ENCODE measurements at regions not wholly inside any gene's neighbourhood (a gene's known extent, or its start where the extent isn't known, plus 50 kb on each side); places are given as distances from the start of the nearest gene placed in this dataset.

DNA sequence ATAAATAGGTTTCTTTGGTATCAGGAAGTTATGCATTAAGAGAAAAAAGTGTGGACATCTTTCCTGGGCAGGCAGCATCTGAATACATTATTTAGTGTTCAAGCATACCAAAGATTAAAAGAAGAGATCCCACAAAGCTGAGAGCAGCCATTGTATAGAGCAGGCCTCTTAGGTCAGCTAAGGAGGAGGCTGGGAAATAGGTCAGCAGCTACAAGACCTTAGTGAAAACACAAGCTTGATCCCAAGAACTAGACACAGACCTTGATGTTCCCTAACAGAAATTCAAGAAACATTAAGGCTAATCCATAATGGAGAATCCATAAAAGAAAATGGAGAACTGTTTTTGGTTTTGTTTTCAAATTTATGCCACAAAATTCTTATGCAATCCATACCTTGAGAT is 135.3 kb upstream of the DPT start:
- in situ Hi-C loops (cut with HindIII; ENCODE audit: low sequenced_read_pairs) = loop anchor here (5.0 kb wide), 1 partner anchor 62 kb away; no protein-coding TSS in a partner anchor

DNA sequence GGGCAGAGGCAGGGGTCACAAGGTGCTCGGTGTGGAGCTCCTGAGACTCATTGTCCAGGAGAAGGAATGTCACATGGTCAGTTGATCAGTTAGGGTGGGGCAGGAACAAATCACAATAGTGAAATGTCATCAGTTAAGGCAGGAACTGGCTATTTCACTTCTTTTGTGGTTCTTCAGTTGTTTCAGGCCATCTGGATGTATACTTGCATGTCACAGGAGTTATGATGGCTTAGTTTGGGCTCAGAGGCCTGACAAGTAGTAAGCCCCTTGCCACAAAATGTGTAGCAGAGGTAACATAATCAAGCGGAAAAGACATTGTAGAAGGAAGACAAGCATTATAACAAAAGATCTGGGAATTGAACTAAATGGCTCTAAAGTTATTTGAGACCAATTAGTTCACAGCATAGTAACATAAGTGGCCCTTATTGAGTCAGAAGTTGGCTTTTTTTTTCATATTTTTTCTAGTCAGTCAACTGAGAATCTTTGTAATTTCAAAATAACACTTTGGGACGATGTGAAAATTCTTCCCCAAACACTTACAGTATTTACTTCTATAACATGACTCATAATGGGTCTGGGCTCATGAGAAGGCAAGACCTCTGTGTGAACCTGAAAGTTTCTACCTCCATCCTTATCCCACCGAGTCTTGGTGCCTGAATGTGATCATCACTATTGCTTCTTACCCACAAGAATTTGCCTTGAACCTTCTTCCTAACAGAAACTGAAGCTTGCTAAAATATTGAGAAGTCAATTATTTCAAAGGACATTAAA is 137.0 kb upstream of the DPT start:
- in situ Hi-C loops (cut with HindIII; ENCODE audit: low sequenced_read_pairs) = no loop called here

DNA sequence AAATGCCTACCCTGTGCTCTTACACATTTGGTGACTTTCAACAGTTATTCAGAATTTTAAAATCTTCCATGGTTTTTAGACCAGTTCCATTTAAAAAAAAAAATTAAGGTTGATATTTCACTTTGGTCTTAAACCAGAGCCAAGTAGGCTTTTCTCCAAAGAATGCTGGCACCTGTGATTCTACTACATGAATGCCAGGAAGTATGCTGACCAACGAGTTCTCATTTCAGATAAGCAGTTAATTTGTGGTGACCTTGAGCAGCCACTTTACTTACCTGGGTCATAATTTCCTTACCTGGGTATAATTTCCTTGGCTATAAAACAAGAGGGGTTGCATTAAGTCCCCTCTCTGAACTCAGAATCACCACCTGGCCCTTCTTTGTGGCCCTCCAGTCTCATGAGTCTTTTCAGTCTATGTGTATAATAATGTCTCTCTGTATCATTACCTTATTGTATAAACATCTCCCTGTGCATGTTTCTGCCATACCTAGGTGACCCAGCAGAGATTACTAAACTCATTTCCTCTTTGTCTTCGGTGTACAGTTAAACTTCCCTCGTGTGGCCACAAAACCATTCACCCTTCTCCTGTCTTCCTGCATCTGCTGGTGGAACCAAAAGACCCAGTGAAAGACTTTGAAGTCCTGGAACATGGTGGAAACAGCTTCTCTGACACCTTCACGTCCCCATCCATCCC is 139.1 kb upstream of the DPT start:
- in situ Hi-C loops (cut with HindIII; ENCODE audit: low sequenced_read_pairs) = no loop called here

DNA sequence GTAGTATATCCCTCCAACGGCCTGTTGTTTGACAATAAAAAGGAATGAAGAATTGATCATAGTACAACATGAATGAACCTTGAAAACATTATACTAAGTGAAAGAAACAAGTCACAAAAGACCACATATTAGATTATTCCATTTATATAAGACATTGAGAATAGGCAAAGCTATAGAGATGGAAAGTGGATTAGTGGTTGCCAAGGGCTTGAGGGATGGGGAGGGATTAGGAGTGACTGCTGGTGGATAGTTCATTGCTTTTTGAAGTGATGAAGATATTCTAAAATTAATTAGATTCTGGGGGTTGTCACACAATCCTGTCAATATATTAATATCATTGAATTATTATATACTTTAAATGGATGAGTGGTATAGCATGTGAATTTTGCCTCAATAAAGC is 142.5 kb upstream of the DPT start:
- in situ Hi-C loops (cut with HindIII; ENCODE audit: low sequenced_read_pairs) = no loop called here

DNA sequence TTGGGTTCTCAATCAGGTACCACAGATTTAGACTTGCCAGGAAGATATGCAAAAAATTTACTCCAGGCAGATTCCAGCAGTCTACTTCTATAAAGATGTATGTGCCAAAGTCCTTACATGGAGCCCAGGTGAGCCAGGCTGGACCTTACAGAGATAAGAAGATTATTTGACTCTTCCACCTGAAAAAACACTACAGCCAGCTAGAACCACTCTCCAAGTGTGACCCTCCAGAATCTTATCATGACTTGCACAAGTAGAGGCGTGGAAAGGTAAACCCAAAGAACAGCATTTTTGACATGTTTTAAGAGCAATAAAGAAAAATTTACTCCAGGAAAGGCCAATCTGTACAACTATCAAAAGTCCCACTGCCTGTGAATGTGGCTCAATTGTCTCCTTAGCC is 146.8 kb upstream of the DPT start:
- in situ Hi-C loops (cut with HindIII; ENCODE audit: low sequenced_read_pairs) = no loop called here

DNA sequence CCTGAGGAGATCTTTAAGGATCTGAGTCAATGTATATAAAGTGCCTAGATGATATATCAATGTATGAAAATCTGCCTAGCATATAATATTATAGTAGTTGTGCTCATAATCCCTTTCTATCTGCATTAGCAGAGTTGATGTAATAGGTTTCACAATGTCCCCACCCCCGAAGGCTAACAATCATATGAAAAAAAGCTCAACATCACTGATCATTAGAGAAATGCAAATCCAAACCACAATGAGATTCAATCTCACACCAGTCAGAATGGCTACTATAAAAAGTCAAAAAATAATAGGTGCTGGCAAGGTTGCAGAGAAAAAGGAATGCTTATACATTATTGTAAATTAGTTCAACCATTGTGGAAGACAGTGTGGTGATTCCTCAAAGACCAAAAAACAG is 147.8 kb upstream of the DPT start:
- in situ Hi-C loops (cut with HindIII; ENCODE audit: low sequenced_read_pairs) = no loop called here

DNA sequence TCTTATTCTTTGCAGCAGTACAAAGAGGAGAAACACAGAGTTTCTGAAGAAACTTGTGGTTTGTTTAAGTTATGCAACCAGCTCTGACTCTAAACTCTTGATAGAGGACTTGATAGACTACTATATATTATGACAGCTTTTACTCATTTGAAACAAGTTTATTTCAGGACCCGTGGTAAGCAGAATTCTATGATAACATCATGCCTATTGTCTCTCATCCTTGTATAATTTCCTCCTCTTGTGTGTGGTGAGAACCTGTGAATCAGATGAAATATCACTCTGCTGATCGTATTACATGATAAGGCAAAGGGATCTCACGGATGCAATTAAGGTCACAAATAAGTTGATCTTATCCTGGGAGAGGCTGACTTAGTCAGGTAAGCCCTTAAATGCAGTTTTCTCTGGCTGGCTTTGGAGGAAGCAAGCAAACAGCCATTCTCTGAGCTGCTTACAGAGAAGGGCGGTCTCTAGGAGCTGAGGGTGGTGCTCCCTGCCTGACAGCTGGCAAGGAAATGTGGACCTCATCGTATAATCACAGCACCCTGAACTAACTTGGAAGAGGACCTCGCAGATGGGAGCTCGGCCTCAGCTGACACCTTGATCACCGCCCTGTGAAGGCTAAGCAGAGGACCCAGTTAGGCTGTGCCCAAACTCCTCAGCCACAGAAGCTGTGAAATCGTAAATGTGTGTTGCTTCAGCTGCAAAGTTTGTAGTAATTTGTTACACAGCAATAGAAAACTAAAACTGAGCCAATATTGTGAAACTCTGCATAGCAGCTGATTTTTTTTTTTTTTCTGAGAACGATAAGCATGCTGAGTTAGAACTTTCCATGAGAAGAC is 151.1 kb upstream of the DPT start:
- in situ Hi-C loops (cut with HindIII; ENCODE audit: low sequenced_read_pairs) = no loop called here

DNA sequence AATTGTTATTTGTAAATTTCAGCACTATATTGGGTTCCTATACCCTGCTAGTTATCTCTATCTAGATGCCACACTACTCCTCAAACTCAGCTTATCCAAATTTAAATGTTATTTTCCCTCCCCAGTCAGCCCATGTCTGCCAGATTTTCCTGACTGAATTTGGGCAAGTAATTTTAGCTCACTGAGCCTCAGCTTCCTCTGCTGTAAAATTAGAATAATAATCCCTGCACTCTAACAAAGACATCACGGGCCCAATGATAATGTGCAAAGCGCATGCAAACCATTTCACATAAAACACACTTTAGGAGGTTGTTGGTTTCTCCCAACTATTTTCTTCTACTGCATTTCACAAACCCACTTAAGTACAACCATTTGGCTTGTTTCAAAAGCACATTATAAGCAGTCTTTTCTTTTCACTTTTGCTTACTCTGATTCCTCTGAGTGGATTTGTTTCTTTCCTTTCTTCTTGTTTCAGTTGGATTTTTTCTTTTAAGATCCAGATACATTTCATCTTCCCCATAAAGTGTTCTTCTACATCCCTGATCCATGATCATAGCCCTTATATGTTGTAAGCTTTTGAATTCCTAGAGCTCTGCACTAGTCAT is 152.8 kb upstream of the DPT start:
- in situ Hi-C loops (cut with HindIII; ENCODE audit: low sequenced_read_pairs) = no loop called here

DNA sequence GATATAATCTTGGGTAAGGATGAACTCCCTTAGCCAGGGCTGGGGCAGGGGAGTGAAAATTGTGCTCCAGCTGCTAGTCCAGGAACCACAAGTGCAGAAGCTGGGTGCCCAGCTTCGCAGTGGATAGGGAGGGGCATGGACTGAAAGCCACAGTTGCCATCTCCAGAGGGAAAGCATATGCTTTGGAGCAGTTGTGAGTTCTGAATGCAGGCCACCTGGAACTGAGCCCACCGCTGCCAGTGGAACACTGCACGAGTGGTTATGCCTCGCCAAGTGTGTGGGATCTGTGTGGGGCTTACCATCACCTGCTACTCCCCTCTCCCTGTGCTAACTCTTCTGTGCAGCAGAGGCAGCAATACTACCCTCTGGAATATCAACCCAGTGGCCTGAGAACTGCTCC is 158.4 kb upstream of the DPT start:
- in situ Hi-C loops (cut with HindIII; ENCODE audit: low sequenced_read_pairs) = no loop called here

DNA sequence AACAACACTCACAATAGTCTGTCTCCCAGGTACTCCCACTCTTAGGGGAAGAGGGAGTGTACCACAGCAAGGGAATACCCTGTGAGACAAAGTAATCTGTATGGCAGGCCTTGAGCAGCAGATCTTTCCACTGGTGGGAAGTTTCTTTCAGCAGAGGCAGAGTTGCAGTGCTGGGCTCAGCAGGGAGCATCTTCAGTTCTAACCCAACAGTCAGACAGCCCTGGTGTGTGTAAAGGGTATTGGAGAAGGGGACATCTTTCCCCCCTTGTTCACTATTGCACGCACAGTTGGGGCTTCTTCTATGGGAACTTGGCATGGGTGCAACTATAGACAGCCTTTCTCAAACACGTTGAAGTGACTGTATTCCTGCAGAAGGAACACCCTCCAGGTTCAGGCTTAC is 159.4 kb upstream of the DPT start:
- in situ Hi-C loops (cut with HindIII; ENCODE audit: low sequenced_read_pairs) = no loop called here

DNA sequence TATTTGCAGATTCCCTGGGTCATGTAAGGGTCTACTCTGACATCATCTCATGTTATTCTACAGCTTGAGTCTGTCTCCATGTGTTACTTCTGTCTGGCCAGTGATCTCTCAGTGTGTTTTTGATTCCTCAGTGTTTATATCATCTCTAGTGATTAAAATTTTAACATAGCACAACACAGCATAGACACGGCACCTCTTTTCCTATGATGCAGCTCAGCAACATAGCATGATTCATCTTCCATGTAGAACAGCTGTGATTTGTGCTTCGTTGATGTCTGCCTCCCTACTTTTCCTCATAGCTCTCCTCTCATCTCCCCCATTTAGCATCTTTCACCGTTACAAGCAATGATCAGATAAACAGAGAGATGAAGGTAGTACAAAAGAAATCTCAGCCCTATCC is 163.9 kb upstream of the DPT start:
- in situ Hi-C loops (cut with HindIII; ENCODE audit: low sequenced_read_pairs) = no loop called here

DNA sequence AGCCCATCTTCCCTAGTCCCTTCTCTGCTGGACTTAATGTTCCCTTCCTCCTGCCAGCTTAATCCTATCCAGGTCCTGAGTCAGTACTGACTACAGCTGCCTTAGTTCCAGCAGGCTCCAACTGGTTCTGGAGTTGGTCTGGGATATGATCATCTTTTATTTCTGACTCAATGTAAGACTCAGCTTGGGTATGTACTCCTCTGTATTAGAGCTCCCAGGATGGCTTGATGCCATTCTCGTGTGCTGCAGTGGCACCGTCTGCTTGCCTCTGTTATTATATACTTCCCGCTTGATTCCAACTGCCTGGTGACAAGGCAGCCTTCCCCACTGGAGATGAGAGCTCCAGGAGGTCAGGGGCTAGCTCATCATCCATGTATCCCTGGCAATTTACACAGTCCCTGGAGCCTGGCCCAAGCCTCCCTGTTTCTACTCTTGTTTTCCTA is 164.4 kb upstream of the DPT start:
- in situ Hi-C loops (cut with HindIII; ENCODE audit: low sequenced_read_pairs) = no loop called here

DNA sequence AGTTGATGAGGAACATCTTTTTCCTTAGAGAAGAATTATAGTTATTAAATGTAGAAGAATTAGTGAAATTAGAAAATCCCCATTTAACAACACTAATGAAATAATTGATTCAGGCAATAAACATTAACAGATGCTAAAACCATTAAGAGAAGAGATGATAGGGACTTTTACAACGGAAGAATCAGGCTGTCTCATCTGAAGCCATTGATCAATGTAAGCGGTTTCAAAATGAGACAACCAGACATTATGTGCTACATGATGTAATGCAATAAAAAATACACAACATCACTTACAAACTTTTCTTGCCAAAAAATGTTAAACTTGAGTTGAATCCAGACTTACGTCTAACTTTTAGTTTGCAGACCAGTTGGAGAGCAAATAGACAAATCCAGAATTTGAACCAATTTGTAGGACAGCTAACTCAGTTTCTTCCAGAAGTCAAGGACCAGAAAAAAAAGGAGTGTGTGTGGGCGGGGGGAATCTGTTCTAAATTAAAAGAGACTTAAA is 165.4 kb upstream of the DPT start:
- in situ Hi-C loops (cut with HindIII; ENCODE audit: low sequenced_read_pairs) = no loop called here

DNA sequence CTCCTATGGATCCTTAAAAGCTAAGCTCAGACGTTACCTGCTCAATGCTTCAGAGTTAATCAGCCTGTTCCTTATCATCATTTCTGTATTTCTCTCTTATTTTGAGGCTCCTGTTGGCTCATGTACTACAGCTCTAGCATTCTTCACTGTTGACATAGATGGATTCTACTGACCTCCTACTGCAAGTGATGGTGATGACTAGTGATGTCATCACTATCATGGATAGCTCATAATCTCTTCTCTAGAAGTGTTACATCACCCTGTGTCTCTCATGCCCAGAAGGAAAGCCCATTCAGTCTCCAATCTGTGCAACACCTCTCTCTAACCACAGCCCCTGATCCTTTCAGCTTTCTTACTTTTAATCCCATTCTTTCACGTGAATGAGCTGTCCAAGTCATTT is 168.2 kb upstream of the DPT start:
- in situ Hi-C loops (cut with HindIII; ENCODE audit: low sequenced_read_pairs) = no loop called here

DNA sequence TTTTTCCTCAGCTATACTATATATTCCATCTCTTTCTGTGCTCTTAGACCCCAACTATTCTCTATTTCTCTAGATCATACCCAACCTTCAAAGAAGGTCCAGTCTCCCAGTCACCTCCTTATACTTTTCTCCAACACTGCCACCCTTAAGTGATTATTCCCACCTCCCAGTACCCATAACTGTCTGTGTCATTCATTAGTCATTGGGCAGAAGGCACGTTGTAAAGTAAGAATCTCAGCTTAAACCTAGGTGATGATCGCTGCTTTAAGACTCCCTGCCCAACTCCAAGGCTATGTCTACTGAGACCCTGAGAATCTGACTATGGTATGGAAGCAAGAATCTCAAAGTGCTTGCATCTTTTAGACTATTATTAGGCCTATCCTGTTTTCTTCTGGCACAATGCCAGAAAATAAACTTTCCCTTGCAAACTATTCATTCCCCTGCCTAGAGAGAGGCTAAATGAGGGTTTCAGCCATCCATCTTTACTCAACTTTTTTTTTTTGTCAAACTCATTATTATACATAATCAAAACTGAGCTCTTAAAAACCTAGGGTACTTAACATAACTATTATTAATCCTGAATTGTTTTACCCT is 174.3 kb upstream of the DPT start:
- in situ Hi-C loops (cut with HindIII; ENCODE audit: low sequenced_read_pairs) = loop anchor here (5.0 kb wide), 1 partner anchor 81 kb away; no protein-coding TSS in a partner anchor

DNA sequence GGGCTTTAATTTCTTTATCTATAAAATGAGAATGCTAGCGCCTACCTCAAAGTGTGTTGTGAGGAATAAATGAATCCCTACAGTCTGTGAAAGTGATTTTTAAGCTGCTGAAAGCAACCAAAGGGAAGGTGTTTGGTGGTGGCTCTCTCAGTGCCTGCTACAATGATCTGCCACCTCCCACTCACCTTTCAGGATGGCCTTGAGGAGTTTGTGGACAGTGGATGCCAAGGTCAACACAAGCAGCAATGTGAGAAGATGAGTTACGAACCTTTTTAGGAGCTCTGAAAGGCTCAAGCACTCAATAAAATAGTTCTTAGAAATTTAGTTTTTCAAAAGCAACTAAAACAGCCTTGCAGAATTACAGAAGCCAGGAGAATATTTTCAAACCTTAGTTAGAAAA is 176.6 kb upstream of the DPT start:
- in situ Hi-C loops (cut with HindIII; ENCODE audit: low sequenced_read_pairs) = loop anchor here (5.0 kb wide), 1 partner anchor 42 kb away; no protein-coding TSS in a partner anchor

DNA sequence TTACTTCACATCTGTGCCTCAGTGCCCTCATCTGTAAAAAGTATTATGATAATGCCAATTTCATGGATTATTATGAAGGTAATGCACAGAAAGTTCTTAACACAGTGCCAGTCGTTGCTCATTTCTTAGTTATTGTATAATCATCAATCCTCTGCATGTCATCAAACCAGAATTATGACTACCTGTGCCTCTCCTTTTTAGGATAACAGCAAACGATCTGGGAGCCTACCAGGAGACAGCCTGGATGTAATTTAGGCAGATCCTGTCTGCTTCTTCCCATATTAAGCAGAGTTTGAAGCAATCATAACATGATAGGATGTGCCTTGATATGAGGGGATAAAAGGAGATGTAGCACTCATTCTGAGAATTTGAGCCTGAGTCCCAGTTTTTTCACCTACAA is 177.4 kb upstream of the DPT start:
- in situ Hi-C loops (cut with HindIII; ENCODE audit: low sequenced_read_pairs) = loop anchor here (5.0 kb wide), 1 partner anchor 41 kb away; no protein-coding TSS in a partner anchor

DNA sequence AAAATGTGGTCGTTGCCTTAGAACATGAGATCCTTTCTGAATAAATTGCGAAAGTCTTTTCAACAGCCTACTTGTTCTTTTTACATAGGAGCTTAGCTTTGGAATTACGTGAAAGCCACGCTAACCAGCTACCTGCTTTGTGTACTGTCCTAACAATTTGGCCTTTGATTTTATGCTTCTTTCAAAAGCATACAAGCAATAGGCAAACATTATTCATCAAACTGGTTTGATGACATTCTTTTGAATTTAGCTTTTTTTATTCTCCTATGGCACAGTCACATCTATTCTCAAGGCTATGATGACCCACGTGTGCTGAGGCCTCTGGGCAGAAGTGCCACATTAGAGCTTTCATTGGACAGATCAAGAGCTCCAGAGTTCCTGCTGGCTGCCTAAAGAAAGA is 178.0 kb upstream of the DPT start:
- in situ Hi-C loops (cut with HindIII; ENCODE audit: low sequenced_read_pairs) = loop anchor here (5.0 kb wide), 1 partner anchor 40 kb away; no protein-coding TSS in a partner anchor

DNA sequence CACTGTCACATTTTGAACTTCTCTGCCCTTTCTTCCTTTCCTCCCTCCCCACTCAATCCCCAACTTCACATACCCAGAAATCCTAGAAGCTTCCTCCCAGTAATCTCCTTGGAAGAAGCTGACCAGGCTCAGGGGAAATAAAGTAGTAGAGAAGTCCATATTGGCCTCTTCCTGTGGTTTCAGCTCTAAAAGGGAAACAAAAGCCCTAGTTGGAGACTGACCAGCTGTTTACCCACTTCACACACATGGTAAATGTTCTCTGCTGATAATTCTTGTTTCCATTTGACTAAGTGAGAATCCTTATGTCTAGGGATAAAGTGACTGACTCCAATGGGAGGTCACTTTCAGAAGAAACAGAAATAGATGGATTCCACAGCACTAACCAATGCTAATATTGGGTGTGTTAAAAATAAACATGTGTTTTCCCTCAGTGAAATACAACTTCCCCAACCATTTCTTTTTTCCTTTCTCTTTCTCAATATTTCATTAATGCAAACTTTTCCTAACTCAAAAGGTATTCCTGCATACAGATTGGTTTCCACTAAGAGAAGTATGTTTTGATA is 178.9 kb upstream of the DPT start:
- in situ Hi-C loops (cut with HindIII; ENCODE audit: low sequenced_read_pairs) = loop anchor here (5.0 kb wide), 1 partner anchor 39 kb away; no protein-coding TSS in a partner anchor

DNA sequence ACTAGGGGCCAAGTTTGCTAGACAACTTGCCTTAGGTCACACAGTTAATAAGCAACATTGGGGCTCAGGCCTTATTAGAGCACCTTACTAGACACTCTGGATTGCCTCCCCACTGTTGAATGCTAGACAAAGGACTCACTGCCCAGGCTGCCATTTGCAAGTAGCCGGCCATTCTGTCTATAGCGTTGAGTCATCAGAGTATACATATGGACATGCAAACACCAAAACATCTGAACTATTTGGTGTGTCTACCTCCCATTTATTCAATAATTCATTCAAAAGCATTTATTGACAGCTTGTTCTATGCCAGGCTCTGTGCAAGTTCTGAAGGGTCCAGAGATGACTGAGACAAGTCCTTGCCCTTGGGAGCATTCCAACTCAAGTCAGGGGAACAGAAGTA is 181.4 kb upstream of the DPT start:
- in situ Hi-C loops (cut with HindIII; ENCODE audit: low sequenced_read_pairs) = no loop called here

Measured in endothelial cell of hepatic sinusoid (primary cell).